Body of pancreas (tissue), 4 donors: ENCODE measurements at regions not wholly inside any gene's neighbourhood (a gene's known extent, or its start where the extent isn't known, plus 50 kb on each side); places are given as distances from the start of the nearest gene placed in this dataset.

Experiments used
- CTCF ChIP-seq, 7 experiments: fragments of 450-650 bp in 4 of 7; fragments of 200-600 bp in 3 of 7; sonication (generic) in 3 of 7; IDR thresholded peaks; one replicate each; pipeline ENCODE4 v1.5.1; 2016 to 2019; ENCODE audit warnings: antibody characterized with exemption in 7 of 7
- POLR2A ChIP-seq, 3 donors: fragments of 450-650 bp; IDR thresholded peaks; one replicate each; pipeline ENCODE4 v1.6.1; 2016; ENCODE audit warnings: antibody characterized with exemption in 3 of 3, mild to moderate bottlenecking in 2 of 3

- TF ChIP-seq CTCF (IDR thresholded peaks at IDR 0.05), result no peak
- TF ChIP-seq POLR2A (IDR thresholded peaks at IDR 0.05), result no peak
These were observed 942.9 kb downstream of the RPS29 start for GRCh38 chr14:48643241-48643640.
